ENCODE measurements at regions not wholly inside any gene's neighbourhood (a gene's known extent, or its start where the extent isn't known, plus 50 kb on each side); places are given as distances from the start of the nearest gene placed in this dataset.

GRCh38 chr14:98592611-98593170, 679.3 kb downstream of the BCL11B start:
- TF ChIP-seq CTCF (IDR thresholded peaks at IDR 0.05; ENCODE audit: low read depth, low read length), result no peak
- TF ChIP-seq MAX (IDR thresholded peaks at IDR 0.05; ENCODE audit: low read depth, low read length), result no peak
- TF ChIP-seq POLR2A (IDR thresholded peaks at IDR 0.05; ENCODE audit: extremely low read depth, insufficient read length), result no peak

Measured in NB4 (cell line).